Endodermal cell (in vitro differentiated cells): ENCODE measurements at regions not wholly inside any gene's neighbourhood (a gene's known extent, or its start where the extent isn't known, plus 50 kb on each side); places are given as distances from the start of the nearest gene placed in this dataset.

Experiments used
- DNase-seq: peaks from one replicate; pipeline ENCODE4 v3.0.0-alpha.2; 2017
- H3K27ac ChIP-seq: 2 replicates; pipeline ENCODE4 v1.5.1; 2013; ENCODE audit warnings: mild to moderate bottlenecking, low read depth, low read length, moderate library complexity
- H3K27me3 ChIP-seq: 2 replicates; pipeline ENCODE4 v1.6.1; 2013; ENCODE audit warnings: mild to moderate bottlenecking, low read length, moderate library complexity; ENCODE audit not compliant: insufficient read depth, control insufficient read depth, poor library complexity, severe bottlenecking
- H3K36me3 ChIP-seq: 2 replicates; pipeline ENCODE4 v1.7.0; 2013; ENCODE audit warnings: mild to moderate bottlenecking, low read length, moderate library complexity; ENCODE audit not compliant: control insufficient read depth, insufficient read depth
- H3K4me1 ChIP-seq: one replicate; pipeline ENCODE4 v1.7.0; 2013; ENCODE audit warnings: low read length; ENCODE audit not compliant: control insufficient read depth, insufficient read depth
- H3K4me3 ChIP-seq: 2 replicates; pipeline ENCODE4 v1.5.1; 2013; ENCODE audit warnings: mild to moderate bottlenecking, low read length, moderate library complexity
- H3K9ac ChIP-seq: 2 replicates; pipeline ENCODE4 v1.6.1; 2013; ENCODE audit warnings: mild to moderate bottlenecking, low read length, moderate library complexity; ENCODE audit not compliant: poor library complexity, severe bottlenecking; ENCODE audit errors: extremely low read depth
- H3K9me3 ChIP-seq: 2 replicates; pipeline ENCODE4 v1.6.1; 2013; ENCODE audit warnings: mild to moderate bottlenecking, low read length, moderate library complexity; ENCODE audit not compliant: control insufficient read depth
- H3K27ac Mint-ChIP-seq: 2 replicates; pipeline ENCODE4 v1.8.0; 2020; ENCODE audit warnings: mixed read lengths
- H3K27me3 Mint-ChIP-seq: 2 replicates; pipeline ENCODE4 v1.8.0; 2021; ENCODE audit warnings: mild to moderate bottlenecking, mixed read lengths; ENCODE audit not compliant: insufficient read depth
- H3K36me3 Mint-ChIP-seq: 2 replicates; pipeline ENCODE4 v1.8.0; 2020; ENCODE audit warnings: low read depth, mixed read lengths
- H3K4me1 Mint-ChIP-seq: 2 replicates; pipeline ENCODE4 v1.8.0; 2020; ENCODE audit warnings: mixed read lengths
- H3K4me3 Mint-ChIP-seq: 2 replicates; pipeline ENCODE4 v1.8.0; 2020; ENCODE audit warnings: mild to moderate bottlenecking, moderate library complexity, mixed read lengths
- H3K9me3 Mint-ChIP-seq: 2 replicates; pipeline ENCODE4 v1.8.0; 2020; ENCODE audit warnings: mild to moderate bottlenecking, mixed read lengths
- CTCF ChIP-seq: fragments of 200-600 bp; sonication (generic); conservative IDR thresholded peaks from 2 replicates; pipeline ENCODE4 v1.5.0; 2021; ENCODE audit warnings: antibody characterized with exemption, mild to moderate bottlenecking
- WGBS, 2 experiments: methylation state at CpG; one replicate each; pipeline versions ENCODE4 v1.1.5 to v1.1.7; 2013; ENCODE audit warnings: missing lambda C conversion rate in 2 of 2, mixed read lengths in 1 of 2; ENCODE audit not compliant: insufficient coverage in 1 of 2, insufficient read length in 1 of 2; 5-methylcytosine and 5-hydroxymethylcytosine counted together

DNA sequence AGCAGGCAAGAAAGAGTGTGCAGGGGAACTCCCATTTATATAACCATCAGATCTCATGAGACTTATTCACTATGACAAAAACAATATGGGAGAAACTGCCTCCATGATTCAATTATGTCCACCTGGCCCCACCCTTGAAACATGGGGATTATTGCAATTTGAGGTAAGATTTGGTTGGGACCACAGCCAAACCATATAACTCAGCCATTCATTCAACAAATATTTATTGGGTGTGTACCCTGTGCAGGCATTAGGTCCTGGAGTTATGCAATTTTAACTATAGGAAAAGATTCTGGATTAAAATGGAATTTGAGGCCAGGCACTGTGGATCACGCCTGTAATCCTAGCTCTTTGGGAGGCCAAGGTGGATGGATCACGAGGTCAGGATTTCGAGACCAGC lies 124.2 kb upstream of the GAS1 start:
- H3K27me3 Mint-ChIP-seq: peaks cover 2% of the 10 kb centered on the region
- no peak overlapping the region for H3K27ac Mint-ChIP-seq
- Histone ChIP-seq H3K9ac (no peak overlapping the region), H3K27me3 (no peaks in the 10 kb centered on the region), H3K9me3 (no peaks in the 10 kb centered on the region), H3K36me3 (no peaks in the 10 kb centered on the region), H3K4me1 (no peaks in the 10 kb centered on the region), H3K27ac (no peak overlapping the region), H3K4me3 (no peak overlapping the region)
- H3K36me3 Mint-ChIP-seq: no peaks in the 10 kb centered on the region
- H3K9me3 Mint-ChIP-seq: no peaks in the 10 kb centered on the region
- TF ChIP-seq CTCF: no peak
- H3K4me1 Mint-ChIP-seq: no peaks in the 10 kb centered on the region
- 91 to 92% methylated on average over 3 of the region's 3 CpGs for WGBS, 2 experiments
- no peak for DNase-seq
- H3K4me3 Mint-ChIP-seq: no peak overlapping the region

GRCh38 chr9:87073692-87074091 lies 126.4 kb upstream of the GAS1 start:
- H3K9ac ChIP-seq: no peak overlapping the region
- H3K4me1 ChIP-seq: no peaks in the 10 kb centered on the region
- Mint-ChIP-seq H3K27ac (no peak overlapping the region), H3K4me1 (no peaks in the 10 kb centered on the region), H3K27me3 (peaks cover 2% of the 10 kb centered on the region), H3K36me3 (no peaks in the 10 kb centered on the region), H3K4me3 (no peak overlapping the region), H3K9me3 (peaks cover 8% of the 10 kb centered on the region)
- no peak for TF ChIP-seq CTCF
- H3K27ac ChIP-seq: no peak overlapping the region
- 90% methylated on average over 6 of the region's 6 CpGs; no CpG with 5 or more reads in 1 of the 2 experiments for WGBS, 2 experiments
- H3K9me3 ChIP-seq: no peaks in the 10 kb centered on the region
- H3K27me3 ChIP-seq: no peaks in the 10 kb centered on the region
- no peak overlapping the region for H3K4me3 ChIP-seq
- no peak for DNase-seq
- H3K36me3 ChIP-seq: no peaks in the 10 kb centered on the region

GRCh38 chr9:87075537-87075936 lies 128.2 kb upstream of the GAS1 start:
- peak; percentile 58 for TF ChIP-seq CTCF
- peak; percentile 64 for DNase-seq
- WGBS, 2 experiments: 97% methylated on average over 3 of the region's 3 CpGs; no CpG with 5 or more reads in 1 of the 2 experiments

More at GRCh38 chr9:87075537-87075936, 128.2 kb upstream of the GAS1 start:
- Histone ChIP-seq H3K27ac (no peak overlapping the region), H3K27me3 (no peaks in the 10 kb centered on the region), H3K36me3 (no peaks in the 10 kb centered on the region), H3K9ac (no peak overlapping the region), H3K4me3 (no peak overlapping the region), H3K9me3 (peaks cover 8% of the 10 kb centered on the region), H3K4me1 (no peaks in the 10 kb centered on the region)
- Mint-ChIP-seq H3K36me3 (no peaks in the 10 kb centered on the region), H3K4me1 (no peaks in the 10 kb centered on the region), H3K4me3 (no peak overlapping the region), H3K9me3 (peaks cover 20% of the 10 kb centered on the region), H3K27me3 (no peaks in the 10 kb centered on the region), H3K27ac (no peak overlapping the region)
